ENCODE measurements at regions not wholly inside any gene's neighbourhood (a gene's known extent, or its start where the extent isn't known, plus 50 kb on each side); places are given as distances from the start of the nearest gene placed in this dataset.

- Histone ChIP-seq H3K4me2 (ENCODE audit: control insufficient read depth, insufficient read depth) (no peak overlapping the region), H3K9ac (ENCODE audit: control insufficient read depth, insufficient read depth, low read length) (no peak overlapping the region), H4K20me1 (ENCODE audit: control insufficient read depth, insufficient read depth) (no peaks in the 10 kb centered on the region), H3K4me3 (no peak overlapping the region), H3K79me2 (ENCODE audit: control insufficient read depth, insufficient read depth, low read length) (no peaks in the 10 kb centered on the region), H3K4me1 (ENCODE audit: control insufficient read depth, insufficient read depth, low read length) (no peaks in the 10 kb centered on the region), H3K27ac (ENCODE audit: control insufficient read depth, insufficient read depth) (no peak overlapping the region), H3K27me3 (replicated peaks in 1 of 2; ENCODE audit: control insufficient read depth in 2 of 2, insufficient read depth in 2 of 2, low read length in 1 of 2) (no peaks in the 10 kb centered on the region), H3K9me3 (replicated peaks; ENCODE audit: control insufficient read depth, insufficient read depth, low read length) (no peaks in the 10 kb centered on the region), H3K36me3 (ENCODE audit: control insufficient read depth in 2 of 2, insufficient read depth in 2 of 2, low read length in 1 of 2) (no peaks in the 10 kb centered on the region), H2AFZ (ENCODE audit: control insufficient read depth, low read depth, low read length) (no peak overlapping the region)
- no TSS peak for BruUV-seq (replicated peaks)
- ChIA-PET CTCF (no interaction called here), POLR2A (no interaction called here), RAD21 (ENCODE audit: unreplicated experiment) (no interaction called here), SMC1A (ENCODE audit: uncharacterized antibody, unreplicated experiment) (no interaction called here)
- DNase-seq (ENCODE audit: low read depth, low spot score) = no peak
- 35% methylated on average over 4 of the region's 4 CpGs for WGBS (ENCODE audit: insufficient coverage, insufficient replicate concordance, low lambda C conversion rate, missing lambda C conversion rate)
- intact Hi-C loops (cut with micrococcal nuclease; ENCODE audit: unreplicated experiment) = no loop called here
- ATAC-seq = no peak
- in situ Hi-C loops (cut with MboI) = no loop called here
- no peak for FAIRE-seq
- TF ChIP-seq ZSCAN29 (IDR thresholded peaks at IDR 0.05) (no peak), RB1 (IDR thresholded peaks at IDR 0.05; ENCODE audit: borderline replicate concordance) (no peak), CEBPB (IDR thresholded peaks at IDR 0.05; ENCODE audit: borderline replicate concordance in 1 of 2, low read depth in 2 of 2, low read length in 2 of 2) (no peak), WRNIP1 (IDR thresholded peaks at IDR 0.05; ENCODE audit: borderline replicate concordance, low read depth, low read length) (no peak), JUNB (IDR thresholded peaks at IDR 0.05) (no peak), ETV6 (conservative IDR thresholded peaks at IDR 0.05 in 1 of 2, IDR thresholded peaks at IDR 0.05 in 1 of 2; ENCODE audit: borderline replicate concordance in 1 of 2, low read depth in 1 of 2) (no peak), CUX1 (IDR thresholded peaks at IDR 0.05; ENCODE audit: insufficient replicate concordance, low read depth, low read length) (no peak), TBL1XR1 (IDR thresholded peaks at IDR 0.05; ENCODE audit: low read depth, low read length) (no peak), JUND (IDR thresholded peaks at IDR 0.05; ENCODE audit: low read depth, low read length) (no peak), HDAC6 (IDR thresholded peaks at IDR 0.05; ENCODE audit: unreplicated experiment) (no peak), ATF7 (IDR thresholded peaks at IDR 0.05; ENCODE audit: low read depth) (no peak), SPI1 (IDR thresholded peaks at IDR 0.05; ENCODE audit: borderline replicate concordance, insufficient read depth, low read depth, low read length) (no peak), BCLAF1 (IDR thresholded peaks at IDR 0.05) (no peak), NR2C1 (IDR thresholded peaks at IDR 0.05) (no peak), ZNF207 (IDR thresholded peaks at IDR 0.05; ENCODE audit: borderline replicate concordance) (no peak)
Observed at GRCh38 chr6:16925461-16925860, 164.2 kb upstream of the ATXN1 start.
